Tibial nerve (tissue), 4 donors: ENCODE measurements at regions not wholly inside any gene's neighbourhood (a gene's known extent, or its start where the extent isn't known, plus 50 kb on each side); places are given as distances from the start of the nearest gene placed in this dataset.

Source experiments
- CTCF ChIP-seq, 5 experiments: fragments of 200-600 bp in 3 of 5; fragments of 450-650 bp in 2 of 5; sonication (generic) in 3 of 5; IDR thresholded peaks; one replicate each; pipeline ENCODE4 v1.5.1; 2016 to 2019; ENCODE audit warnings: antibody characterized with exemption in 5 of 5, mild to moderate bottlenecking in 3 of 5, moderate library complexity in 2 of 5
- EP300 ChIP-seq, 2 donors: sonication (generic); formaldehyde crosslinking; IDR thresholded peaks; one replicate each; pipeline ENCODE4 v1.6.1; 2017; ENCODE audit warnings: antibody characterized with exemption in 2 of 2, mild to moderate bottlenecking in 1 of 2

GRCh38 chr9:7481570-7481969, 318.0 kb downstream of the DMAC1 start:
- TF ChIP-seq CTCF (IDR thresholded peaks at IDR 0.05) (no peak), EP300 (IDR thresholded peaks at IDR 0.05) (no peak)
